ENCODE measurements at regions not wholly inside any gene's neighbourhood (a gene's known extent, or its start where the extent isn't known, plus 50 kb on each side); places are given as distances from the start of the nearest gene placed in this dataset.

DNA sequence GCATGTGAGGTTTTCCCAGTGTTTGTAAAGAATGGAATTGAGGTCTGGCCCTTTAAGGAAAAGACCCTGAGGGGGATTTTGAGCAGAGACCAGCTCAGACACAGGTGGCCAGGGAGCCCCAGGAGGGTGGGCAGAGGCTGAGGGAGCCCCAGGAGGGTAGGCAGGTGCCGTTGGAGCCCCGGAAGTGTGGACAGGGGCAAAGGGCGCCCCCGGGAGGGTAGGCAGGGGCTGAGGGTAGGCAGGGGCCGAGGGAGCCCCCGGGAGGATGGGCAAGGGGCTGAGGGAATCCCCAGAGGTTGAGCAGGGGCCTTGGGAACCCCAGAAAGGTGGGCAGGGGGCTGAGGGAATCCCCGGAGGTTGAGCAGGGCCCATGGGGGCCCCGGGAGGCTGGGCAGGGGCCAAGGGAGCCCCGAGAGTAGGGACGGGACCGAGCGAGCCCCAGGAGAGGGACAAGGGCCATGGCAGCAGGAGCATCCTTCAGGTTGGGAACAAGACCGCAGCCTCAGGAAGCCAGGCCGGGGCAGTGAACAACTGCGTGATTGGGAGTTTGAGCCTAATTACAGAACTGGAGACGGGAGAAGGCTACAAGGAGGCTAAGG, 292.0 kb downstream of the BRD1 start:
- Histone ChIP-seq H3K27ac (ENCODE audit: low read length) (no peak overlapping the region), H3K27me3 (ENCODE audit: control insufficient read depth in 1 of 2, insufficient read depth in 2 of 2, low read length in 2 of 2) (peaks cover 4 to 10% of the 10 kb centered on the region in 2 donors), H3K4me3 (ENCODE audit: low read length in 2 of 2) (no peak overlapping the region), H3K36me3 (ENCODE audit: control insufficient read depth in 2 of 2, insufficient read depth in 2 of 2, low read length in 2 of 2) (no peaks in the 10 kb centered on the region), H3K9ac (ENCODE audit: low read length in 2 of 2) (no peak overlapping the region), H3K4me1 (ENCODE audit: control insufficient read depth, insufficient read depth, low read length) (no peaks in the 10 kb centered on the region), H3K9me3 (ENCODE audit: control insufficient read depth in 2 of 2, low read length in 2 of 2) (no peaks in the 10 kb centered on the region)

DNA sequence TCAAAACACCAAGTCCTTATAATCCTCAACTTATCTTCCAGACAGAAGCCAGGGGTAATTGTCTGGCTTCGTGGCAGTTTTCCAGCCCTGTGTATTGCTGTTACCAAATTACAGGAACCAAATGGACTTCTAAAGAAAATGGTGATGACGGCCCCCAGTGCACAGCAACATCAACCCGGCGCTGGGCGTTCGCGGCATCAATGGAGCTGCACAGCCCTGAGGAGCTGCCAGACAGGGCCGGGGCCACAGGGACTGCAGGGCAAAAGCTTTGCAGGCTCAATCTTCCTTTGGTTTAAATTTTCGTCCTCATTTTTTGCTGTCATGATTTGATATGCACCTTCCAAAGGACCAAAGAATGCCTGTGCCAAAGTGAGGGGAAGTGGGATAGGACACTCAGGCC, 292.5 kb downstream of the BRD1 start:
- Histone ChIP-seq H3K27ac (ENCODE audit: low read length) (no peak overlapping the region), H3K36me3 (ENCODE audit: control insufficient read depth in 2 of 2, insufficient read depth in 2 of 2, low read length in 2 of 2) (no peaks in the 10 kb centered on the region), H3K27me3 (ENCODE audit: control insufficient read depth in 1 of 2, insufficient read depth in 2 of 2, low read length in 2 of 2) (peaks cover 4 to 10% of the 10 kb centered on the region in 2 donors), H3K4me3 (ENCODE audit: low read length in 2 of 2) (no peak overlapping the region), H3K4me1 (ENCODE audit: control insufficient read depth, insufficient read depth, low read length) (no peaks in the 10 kb centered on the region), H3K9me3 (ENCODE audit: control insufficient read depth in 2 of 2, low read length in 2 of 2) (no peaks in the 10 kb centered on the region), H3K9ac (ENCODE audit: low read length in 2 of 2) (no peak overlapping the region)

DNA sequence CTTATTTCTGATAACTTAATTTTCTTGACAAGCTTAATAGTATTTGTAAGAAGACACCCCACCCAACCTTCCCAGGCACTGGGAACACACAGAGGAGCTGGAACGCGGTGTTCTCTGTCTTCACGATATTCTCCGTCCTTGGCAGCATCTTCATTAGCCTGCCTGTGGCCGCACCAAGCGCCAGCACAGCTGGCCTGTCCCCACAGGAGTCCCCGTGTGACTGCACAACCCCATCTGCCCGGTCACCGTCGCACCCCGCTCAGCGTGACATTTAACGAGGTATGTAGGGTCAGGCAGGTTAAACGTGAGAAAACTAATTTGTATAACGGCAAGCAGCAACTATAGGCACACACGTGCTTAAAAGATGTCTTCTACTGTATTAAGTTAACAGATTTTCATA, 293.3 kb downstream of the BRD1 start:
- H3K27ac ChIP-seq (ENCODE audit: low read length) = no peak overlapping the region
- H3K9ac ChIP-seq (ENCODE audit: low read length in 2 of 2) = no peak overlapping the region
- no peaks in the 10 kb centered on the region for H3K9me3 ChIP-seq (ENCODE audit: control insufficient read depth in 2 of 2, low read length in 2 of 2)
- peaks cover 4 to 10% of the 10 kb centered on the region in 2 donors for H3K27me3 ChIP-seq (ENCODE audit: control insufficient read depth in 1 of 2, insufficient read depth in 2 of 2, low read length in 2 of 2)
- H3K4me1 ChIP-seq (ENCODE audit: control insufficient read depth, insufficient read depth, low read length) = no peaks in the 10 kb centered on the region
- H3K4me3 ChIP-seq (ENCODE audit: low read length in 2 of 2) = no peak overlapping the region
- H3K36me3 ChIP-seq (ENCODE audit: control insufficient read depth in 2 of 2, insufficient read depth in 2 of 2, low read length in 2 of 2) = no peaks in the 10 kb centered on the region

DNA sequence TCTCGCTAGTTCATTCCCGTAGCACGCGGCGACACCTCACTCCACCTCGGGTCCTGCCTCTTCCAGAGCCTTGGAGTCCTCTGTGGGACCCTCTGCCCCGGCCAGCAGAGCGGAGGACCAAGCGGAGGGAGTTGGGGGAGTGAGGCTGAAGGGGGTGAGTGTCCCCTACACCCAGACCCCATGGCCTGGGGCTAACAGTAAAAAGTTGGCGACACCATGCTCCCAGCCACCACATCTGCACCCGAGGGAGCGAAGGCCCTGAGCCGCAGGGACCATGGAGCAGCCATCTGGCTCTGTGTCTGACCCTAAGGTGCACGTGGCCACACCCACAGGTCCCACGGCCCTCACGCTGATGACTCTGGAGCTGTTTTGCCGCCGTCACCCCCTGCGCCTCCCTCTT, 293.8 kb downstream of the BRD1 start:
- no peak overlapping the region for H3K27ac ChIP-seq (ENCODE audit: low read length)
- no peak overlapping the region for H3K9ac ChIP-seq (ENCODE audit: low read length in 2 of 2)
- no peaks in the 10 kb centered on the region for H3K36me3 ChIP-seq (ENCODE audit: control insufficient read depth in 2 of 2, insufficient read depth in 2 of 2, low read length in 2 of 2)
- no peaks in the 10 kb centered on the region for H3K4me1 ChIP-seq (ENCODE audit: control insufficient read depth, insufficient read depth, low read length)
- H3K27me3 ChIP-seq (ENCODE audit: control insufficient read depth in 1 of 2, insufficient read depth in 2 of 2, low read length in 2 of 2) = peaks cover 4 to 10% of the 10 kb centered on the region in 2 donors
- H3K9me3 ChIP-seq (ENCODE audit: control insufficient read depth in 2 of 2, low read length in 2 of 2) = no peaks in the 10 kb centered on the region
- no peak overlapping the region for H3K4me3 ChIP-seq (ENCODE audit: low read length in 2 of 2)

DNA sequence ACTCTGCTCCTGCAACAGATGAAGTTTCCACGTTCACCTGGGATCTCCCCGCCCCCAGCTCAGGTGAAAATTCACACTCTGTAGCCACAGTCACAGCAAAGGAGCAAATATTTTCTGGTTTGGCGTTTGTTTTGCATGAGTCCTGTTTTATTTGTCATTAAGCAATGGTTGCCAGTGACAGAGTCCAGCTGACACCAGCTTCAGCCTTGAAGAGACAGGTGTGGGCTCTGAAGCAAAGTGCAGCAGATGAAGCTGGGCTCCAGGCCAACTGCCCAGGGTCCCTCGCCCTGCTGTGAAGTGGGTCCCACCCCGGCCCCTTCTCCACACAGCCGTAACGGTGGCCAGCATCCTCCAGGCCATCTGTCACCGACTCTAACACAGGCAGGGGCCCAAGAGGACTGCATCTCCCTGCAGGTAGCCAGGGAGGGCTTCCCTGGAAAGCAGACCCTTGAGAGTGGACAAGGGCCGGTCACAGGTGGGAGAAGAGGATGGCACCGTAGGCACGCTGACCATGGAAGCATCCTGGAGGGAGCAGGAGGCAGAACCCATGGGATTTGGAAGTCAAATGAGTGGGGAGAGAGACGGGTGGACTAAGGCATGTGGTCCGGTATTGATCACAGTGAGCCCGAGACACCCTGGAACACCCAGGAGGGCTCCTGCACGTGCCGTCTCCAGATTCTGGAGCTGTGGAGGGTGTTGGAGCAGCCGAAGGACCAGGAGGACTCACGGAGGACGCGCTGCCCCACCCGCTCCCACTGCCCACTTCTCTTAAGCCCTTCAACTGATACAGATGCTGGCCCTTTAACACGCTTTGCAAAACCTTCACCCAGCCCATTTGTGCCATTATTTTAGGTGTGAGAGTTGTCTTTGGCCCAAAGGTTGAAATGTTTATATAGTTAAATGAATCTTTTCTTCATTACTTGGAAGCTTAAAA, 294.5 kb downstream of the BRD1 start:
- H3K4me1 ChIP-seq (ENCODE audit: control insufficient read depth, insufficient read depth, low read length) = no peaks in the 10 kb centered on the region
- H3K4me3 ChIP-seq (ENCODE audit: low read length in 2 of 2) = no peak overlapping the region
- H3K27me3 ChIP-seq (ENCODE audit: control insufficient read depth in 1 of 2, insufficient read depth in 2 of 2, low read length in 2 of 2) = peaks cover 0 to 10% of the 10 kb centered on the region in 2 donors
- no peak overlapping the region for H3K27ac ChIP-seq (ENCODE audit: low read length)
- no peaks in the 10 kb centered on the region for H3K9me3 ChIP-seq (ENCODE audit: control insufficient read depth in 2 of 2, low read length in 2 of 2)
- no peaks in the 10 kb centered on the region for H3K36me3 ChIP-seq (ENCODE audit: control insufficient read depth in 2 of 2, insufficient read depth in 2 of 2, low read length in 2 of 2)
- H3K9ac ChIP-seq (ENCODE audit: low read length in 2 of 2) = no peak overlapping the region

DNA sequence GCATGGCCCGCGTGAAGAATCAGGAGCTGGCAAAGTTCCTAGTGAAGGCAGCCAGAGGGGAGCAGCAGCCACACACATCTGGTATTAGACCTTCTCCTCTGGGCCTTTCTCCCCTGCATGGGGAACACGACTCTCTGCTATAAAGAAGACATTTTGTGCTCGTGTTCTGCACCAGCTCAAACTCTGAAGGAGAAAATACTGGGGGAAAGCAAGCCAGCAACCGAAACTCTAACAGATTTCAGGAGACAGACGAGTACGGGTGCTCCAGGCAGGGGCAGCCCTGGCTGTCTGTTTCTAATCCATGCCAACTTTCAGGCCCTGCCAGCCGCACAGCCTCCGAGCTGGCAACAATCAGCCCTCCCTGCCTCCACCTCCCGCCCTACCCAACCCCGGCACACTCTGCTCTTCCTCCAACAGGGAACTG, 296.3 kb downstream of the BRD1 start:
- no peaks in the 10 kb centered on the region for H3K4me1 ChIP-seq (ENCODE audit: control insufficient read depth, insufficient read depth, low read length)
- no peak overlapping the region for H3K4me3 ChIP-seq (ENCODE audit: low read length in 2 of 2)
- no peak overlapping the region for H3K27ac ChIP-seq (ENCODE audit: low read length)
- H3K27me3 ChIP-seq (ENCODE audit: control insufficient read depth in 1 of 2, insufficient read depth in 2 of 2, low read length in 2 of 2) = peaks cover 2 to 10% of the 10 kb centered on the region in 2 donors
- H3K9ac ChIP-seq (ENCODE audit: low read length in 2 of 2) = no peak overlapping the region
- no peaks in the 10 kb centered on the region for H3K36me3 ChIP-seq (ENCODE audit: control insufficient read depth in 2 of 2, insufficient read depth in 2 of 2, low read length in 2 of 2)
- no peaks in the 10 kb centered on the region for H3K9me3 ChIP-seq (ENCODE audit: control insufficient read depth in 2 of 2, low read length in 2 of 2)

DNA sequence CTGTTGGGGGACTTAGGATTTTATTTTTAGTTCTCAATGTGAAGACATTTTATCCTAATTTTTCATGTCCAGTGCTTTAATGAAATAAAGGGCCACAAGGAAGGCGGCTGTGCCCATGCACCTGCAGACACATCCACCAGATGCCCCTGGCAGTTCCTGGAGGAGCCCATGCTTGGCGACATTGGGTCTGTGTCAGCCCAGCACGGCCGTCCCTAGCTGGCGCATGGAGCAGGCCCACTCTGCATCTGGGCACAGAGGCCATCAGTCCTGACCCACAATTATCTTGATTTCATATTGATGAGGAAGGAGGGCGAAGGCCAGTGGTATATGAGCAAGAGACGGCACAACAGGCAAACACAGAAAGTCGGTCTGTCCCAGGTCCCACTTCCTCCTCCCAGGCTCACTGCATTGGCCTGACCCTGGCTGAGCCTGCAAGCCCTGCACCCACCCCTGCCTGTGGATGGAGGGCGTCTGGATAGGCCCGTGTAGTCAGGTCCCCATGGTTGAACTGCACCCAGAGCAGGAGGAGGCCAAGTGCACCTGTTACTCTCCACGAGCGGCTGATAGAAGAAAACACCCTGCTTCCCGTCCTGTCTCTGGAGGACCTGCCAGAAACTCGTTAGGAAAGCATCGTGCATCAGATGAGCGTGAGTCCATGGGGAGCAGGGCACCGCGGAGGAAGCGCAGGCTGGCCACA, 296.9 kb downstream of the BRD1 start:
- Histone ChIP-seq H3K4me1 (ENCODE audit: control insufficient read depth, insufficient read depth, low read length) (no peaks in the 10 kb centered on the region), H3K27ac (ENCODE audit: low read length) (no peak overlapping the region), H3K9me3 (ENCODE audit: control insufficient read depth in 2 of 2, low read length in 2 of 2) (no peaks in the 10 kb centered on the region), H3K4me3 (ENCODE audit: low read length in 2 of 2) (no peak overlapping the region), H3K9ac (ENCODE audit: low read length in 2 of 2) (no peak overlapping the region), H3K36me3 (ENCODE audit: control insufficient read depth in 2 of 2, insufficient read depth in 2 of 2, low read length in 2 of 2) (no peaks in the 10 kb centered on the region), H3K27me3 (ENCODE audit: control insufficient read depth in 1 of 2, insufficient read depth in 2 of 2, low read length in 2 of 2) (peaks cover 3 to 10% of the 10 kb centered on the region in 2 donors)

DNA sequence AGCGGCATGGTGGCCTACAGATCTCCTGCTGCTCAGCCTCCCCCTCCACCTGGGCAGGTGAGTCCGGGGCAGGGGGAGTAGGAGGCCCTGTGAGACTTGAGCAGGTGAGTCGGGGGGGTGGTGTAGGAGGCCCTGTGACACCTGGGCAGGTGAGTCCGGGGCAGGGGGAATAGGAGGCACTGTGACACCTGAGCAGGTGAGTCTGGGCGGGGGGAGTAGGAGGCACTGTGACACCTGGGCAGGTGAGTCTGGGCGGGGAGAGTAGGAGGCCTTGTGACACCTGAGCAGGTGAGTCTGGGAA, 299.3 kb downstream of the BRD1 start:
- Histone ChIP-seq H3K9me3 (ENCODE audit: control insufficient read depth in 2 of 2, low read length in 2 of 2) (no peaks in the 10 kb centered on the region), H3K27ac (ENCODE audit: low read length) (no peak overlapping the region)

DNA sequence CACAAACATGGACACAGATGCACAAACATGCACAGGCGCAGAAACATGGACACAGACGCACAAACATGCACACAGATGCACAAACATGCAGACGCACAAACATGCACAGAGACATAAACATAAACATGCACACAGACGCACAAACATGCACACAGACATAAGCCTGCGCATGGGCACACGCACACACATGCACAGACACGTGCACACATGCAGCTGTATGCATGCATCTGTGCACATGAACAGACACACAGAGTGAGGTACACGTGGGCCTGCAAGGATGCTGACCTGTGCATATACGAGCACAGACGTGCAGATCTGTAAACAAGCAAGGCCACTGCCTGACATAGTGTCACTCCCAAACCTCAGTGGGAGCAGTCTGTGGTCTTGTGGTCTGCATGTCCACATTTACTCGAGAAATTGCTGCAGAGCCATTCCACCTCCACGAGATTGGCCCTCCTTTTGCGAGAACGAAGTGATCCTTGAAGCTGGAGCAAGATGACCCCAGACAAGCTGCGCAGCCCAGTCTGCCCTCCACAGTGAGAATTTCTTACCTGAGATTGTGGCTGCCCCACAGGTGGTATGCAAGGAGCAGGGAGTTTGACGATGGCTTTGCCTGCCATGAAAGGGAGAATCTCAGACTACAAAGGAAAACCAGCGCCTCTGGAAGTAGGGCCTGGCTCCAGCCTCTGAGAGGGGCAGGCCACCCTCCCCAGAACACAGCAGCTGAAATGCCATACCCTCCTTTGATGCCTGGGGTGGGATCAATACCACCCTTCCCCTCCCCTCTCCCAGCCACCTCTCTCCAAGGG, 299.9 kb downstream of the BRD1 start:
- no peak overlapping the region for H3K9ac ChIP-seq (ENCODE audit: low read length in 2 of 2)
- H3K27ac ChIP-seq (ENCODE audit: low read length) = no peak overlapping the region
- no peaks in the 10 kb centered on the region for H3K9me3 ChIP-seq (ENCODE audit: control insufficient read depth in 2 of 2, low read length in 2 of 2)
- no peaks in the 10 kb centered on the region for H3K4me1 ChIP-seq (ENCODE audit: control insufficient read depth, insufficient read depth, low read length)
- H3K4me3 ChIP-seq (ENCODE audit: low read length in 2 of 2) = no peak overlapping the region
- no peaks in the 10 kb centered on the region for H3K36me3 ChIP-seq (ENCODE audit: control insufficient read depth in 2 of 2, insufficient read depth in 2 of 2, low read length in 2 of 2)
- peaks cover 9 to 15% of the 10 kb centered on the region in 2 donors for H3K27me3 ChIP-seq (ENCODE audit: control insufficient read depth in 1 of 2, insufficient read depth in 2 of 2, low read length in 2 of 2)

More for the DNA sequence above, 299.3 kb downstream of the BRD1 start:
- H3K27me3 ChIP-seq (ENCODE audit: control insufficient read depth in 1 of 2, insufficient read depth in 2 of 2, low read length in 2 of 2) = peaks cover 4 to 12% of the 10 kb centered on the region in 2 donors
- no peaks in the 10 kb centered on the region for H3K36me3 ChIP-seq (ENCODE audit: control insufficient read depth in 2 of 2, insufficient read depth in 2 of 2, low read length in 2 of 2)
- H3K9ac ChIP-seq (ENCODE audit: low read length in 2 of 2) = no peak overlapping the region
- H3K4me3 ChIP-seq (ENCODE audit: low read length in 2 of 2) = no peak overlapping the region
- no peaks in the 10 kb centered on the region for H3K4me1 ChIP-seq (ENCODE audit: control insufficient read depth, insufficient read depth, low read length)

DNA sequence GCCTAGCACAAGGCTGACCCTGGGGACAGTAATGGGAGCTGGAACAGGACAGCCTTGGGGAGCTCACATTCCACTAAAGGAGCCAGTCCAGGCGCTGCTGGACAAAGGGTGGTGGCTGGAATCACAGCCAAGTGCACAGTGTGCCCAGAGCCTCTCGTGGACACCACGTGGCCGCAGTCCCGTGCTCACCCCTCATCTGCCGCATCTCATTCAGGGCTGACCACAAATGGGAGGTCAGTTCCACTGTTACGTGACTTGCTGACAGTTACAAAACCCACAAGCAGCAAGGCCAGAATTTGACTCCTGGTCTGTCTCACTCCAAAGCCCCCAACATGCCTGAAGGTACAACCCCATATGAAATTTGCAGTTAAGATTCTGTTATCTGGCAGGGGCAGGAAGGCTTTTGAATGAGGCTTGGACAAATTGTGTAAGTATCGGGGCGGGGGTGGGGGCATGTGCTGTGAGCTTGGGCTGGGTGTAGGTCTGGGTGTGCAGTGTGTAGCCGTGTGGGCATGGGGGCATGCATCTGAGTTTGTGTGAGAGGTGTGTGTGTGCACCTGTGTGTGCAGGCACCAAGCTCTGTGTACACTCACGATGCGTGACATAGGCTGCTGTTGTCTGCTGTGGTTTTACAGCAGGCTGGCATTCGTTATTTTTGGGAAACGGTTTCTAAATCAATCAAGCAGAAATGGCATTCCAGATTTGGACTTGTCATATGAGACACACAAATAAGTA, 301.7 kb downstream of the BRD1 start:
- H3K4me3 ChIP-seq (ENCODE audit: low read length in 2 of 2) = no peak overlapping the region

More for the DNA sequence above, 301.7 kb downstream of the BRD1 start:
- peaks cover 16 to 26% of the 10 kb centered on the region in 2 donors for H3K27me3 ChIP-seq (ENCODE audit: control insufficient read depth in 1 of 2, insufficient read depth in 2 of 2, low read length in 2 of 2)
- no peak overlapping the region for H3K27ac ChIP-seq (ENCODE audit: low read length)
- peaks cover 0 to 2% of the 10 kb centered on the region in 2 donors for H3K9me3 ChIP-seq (ENCODE audit: control insufficient read depth in 2 of 2, low read length in 2 of 2)
- H3K9ac ChIP-seq (ENCODE audit: low read length in 2 of 2) = no peak overlapping the region
- H3K36me3 ChIP-seq (ENCODE audit: control insufficient read depth in 2 of 2, insufficient read depth in 2 of 2, low read length in 2 of 2) = no peaks in the 10 kb centered on the region
- H3K4me1 ChIP-seq (ENCODE audit: control insufficient read depth, insufficient read depth, low read length) = no peaks in the 10 kb centered on the region

Data from stomach smooth muscle (tissue), 2 donors.